ENCODE measurements at regions not wholly inside any gene's neighbourhood (a gene's known extent, or its start where the extent isn't known, plus 50 kb on each side); places are given as distances from the start of the nearest gene placed in this dataset.
"Not testable (repeated sequence)": the region's sequence is repeated elsewhere in the genome, so short reads cannot be mapped to it uniquely, and the experiment has no call there.

- DNase-seq = no peak
These were observed 59.2 kb downstream of the C9orf50 start for GRCh38 chr9:129561594-129562281.

DNA sequence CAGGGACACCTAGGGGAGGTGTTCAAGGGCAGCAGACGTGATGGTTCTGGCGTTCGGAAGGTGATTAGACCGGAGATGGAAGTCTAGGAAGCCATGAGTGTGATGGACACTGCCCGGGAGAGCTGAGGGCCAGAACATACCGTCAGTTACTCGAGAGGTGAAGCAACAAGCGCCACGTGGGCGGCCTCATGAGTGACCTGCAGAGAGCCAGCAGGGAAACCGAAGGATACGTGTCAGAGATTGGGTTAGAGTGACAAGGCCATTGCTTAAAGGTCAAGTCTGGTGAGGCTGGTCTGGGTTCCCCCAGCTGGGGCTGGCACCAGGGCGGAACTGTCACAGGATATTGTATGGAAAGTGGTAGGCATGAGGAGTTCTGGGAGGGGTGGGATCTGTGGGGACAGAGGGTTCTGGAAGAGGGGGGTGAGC, 60.0 kb downstream of the C9orf50 start:
- no peak for DNase-seq

GRCh38 chr9:129559506-129559881, 61.4 kb downstream of the C9orf50 start:
- no peak for DNase-seq

- DNase-seq = no peak
These were observed 62.1 kb downstream of the C9orf50 start for GRCh38 chr9:129558551-129559505.

DNA sequence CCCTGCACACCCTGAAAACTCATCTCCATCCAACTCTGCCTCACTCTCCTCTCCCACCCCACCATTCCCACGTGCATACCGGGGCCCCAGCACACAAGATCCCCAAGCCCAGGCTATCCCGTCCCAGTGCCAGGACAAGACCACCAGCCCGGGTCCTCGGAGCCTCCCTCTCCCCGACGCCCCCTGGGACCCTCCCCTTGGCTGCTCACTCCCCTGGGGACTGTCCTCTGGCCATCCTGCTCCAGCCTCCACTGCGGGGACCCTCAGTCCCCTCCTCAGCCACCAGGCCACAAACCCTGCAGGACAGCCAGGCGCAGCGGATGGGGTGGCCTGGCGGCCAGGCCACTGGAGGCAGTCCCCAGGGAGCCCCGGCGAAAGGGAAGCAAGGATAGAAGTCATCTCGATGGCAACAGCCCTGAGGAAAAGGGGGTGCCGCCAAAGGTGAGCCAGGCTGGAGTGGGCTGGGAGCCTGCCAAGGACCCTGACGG, 62.8 kb downstream of the C9orf50 start:
- DNase-seq = no peak

DNA sequence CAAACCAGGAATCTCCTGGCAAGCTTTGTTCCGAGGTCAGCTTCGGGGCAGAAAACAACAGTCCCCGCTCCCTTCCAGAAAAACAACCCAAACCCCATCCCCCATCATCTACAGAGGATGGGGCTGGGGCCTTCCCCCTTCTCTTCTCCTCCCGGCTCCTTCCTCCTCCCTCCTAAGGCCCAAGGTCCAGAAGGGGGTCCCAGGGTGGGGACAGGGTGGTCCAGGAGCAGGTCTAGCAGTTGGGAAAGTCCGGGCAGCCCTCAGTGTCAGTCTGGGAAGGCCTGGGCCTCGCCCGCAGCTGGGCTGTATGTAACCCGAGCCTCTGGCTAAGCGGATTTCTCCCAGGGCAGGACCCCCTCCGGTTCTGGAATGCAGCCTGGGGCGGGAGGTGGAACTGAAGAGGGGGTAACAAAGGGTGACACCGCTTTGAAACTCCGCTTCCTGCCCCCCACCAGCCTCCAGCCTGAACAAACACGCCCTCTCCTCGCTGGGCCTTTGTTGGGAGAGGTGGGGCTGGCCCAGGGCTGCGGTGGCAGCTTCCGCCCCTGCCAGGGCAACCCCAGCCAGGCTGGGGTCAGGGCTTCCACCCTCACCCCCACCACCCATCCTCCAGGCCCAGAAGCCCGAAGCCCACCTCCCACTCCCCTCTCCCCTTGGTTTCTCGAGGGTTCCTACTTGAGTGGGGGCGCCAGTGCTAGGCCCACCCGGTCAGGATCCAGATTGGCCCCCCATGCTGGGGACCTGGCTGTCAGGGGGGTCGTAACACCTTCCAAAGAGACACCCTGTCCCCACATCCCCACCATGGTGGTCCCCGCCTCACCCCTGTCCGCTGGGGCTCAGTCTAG, 63.5 kb downstream of the C9orf50 start:
- no peak for DNase-seq

GRCh38 chr9:129556491-129557191, 64.3 kb downstream of the C9orf50 start:
- DNase-seq = no peak

- no peak for DNase-seq
These were observed 65.2 kb downstream of the C9orf50 start for GRCh38 chr9:129555512-129556215.

DNA sequence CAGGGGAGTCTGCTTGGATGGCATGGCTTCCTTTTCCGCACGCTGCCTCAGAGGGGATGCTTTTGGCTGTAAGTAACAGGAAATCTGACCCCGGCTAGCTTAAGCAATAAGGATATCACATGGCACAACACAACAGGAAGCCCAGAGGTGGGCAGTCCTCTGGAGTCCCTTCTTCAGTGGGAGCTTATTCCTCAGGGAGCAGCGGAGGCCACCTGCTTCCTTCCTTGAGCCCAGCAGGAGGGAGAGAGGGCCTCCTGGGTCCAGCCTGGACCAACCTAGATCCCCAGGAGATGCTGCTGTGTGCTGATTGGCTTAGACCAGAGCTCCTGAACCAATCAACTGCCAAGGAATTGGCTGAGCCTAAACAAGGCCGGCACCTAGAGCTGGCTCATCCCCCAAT, 66.3 kb downstream of the C9orf50 start:
- DNase-seq = no peak

DNA sequence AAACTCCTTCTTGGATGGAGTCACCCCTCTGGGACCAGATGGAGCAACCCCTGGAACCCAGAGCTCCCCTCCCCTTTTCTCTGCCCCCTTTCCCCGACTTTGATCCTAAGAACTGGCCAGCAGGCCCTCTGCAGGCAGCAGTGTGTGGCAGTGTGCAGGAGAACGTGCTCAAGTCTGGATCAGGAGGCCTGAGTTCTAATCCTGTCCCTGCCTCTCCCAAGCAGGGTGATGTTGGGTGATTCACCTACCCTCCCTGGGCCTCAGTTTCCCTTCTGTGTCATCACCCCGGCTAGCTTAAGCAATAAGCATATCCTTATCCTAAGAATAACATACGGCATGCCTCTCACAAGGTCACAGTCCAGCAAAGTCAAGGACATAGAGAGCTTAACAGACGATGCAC, 67.6 kb downstream of the C9orf50 start:
- no peak for DNase-seq

DNA sequence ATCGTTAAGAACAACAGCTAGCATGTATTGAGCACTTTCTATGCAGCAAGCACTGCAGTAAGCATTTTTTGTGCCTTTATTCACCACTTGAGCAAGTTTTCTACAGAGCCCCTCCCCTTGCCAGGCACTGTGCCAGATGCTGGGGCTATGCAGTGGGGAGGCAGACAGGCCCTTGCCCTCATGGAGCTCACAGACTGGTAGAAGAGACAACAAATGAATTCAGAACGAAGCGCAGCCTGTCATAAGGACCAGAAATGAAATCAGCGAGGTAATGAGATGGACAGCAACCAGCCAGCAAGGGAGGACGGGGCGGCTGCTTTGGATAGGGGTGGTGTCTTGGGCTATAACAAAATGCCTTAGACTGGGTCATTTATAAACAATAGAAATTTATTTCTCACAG, 68.8 kb downstream of the C9orf50 start:
- no peak for DNase-seq

- DNase-seq = no peak
These were observed 69.4 kb downstream of the C9orf50 start for GRCh38 chr9:129551393-129551973.

DNA sequence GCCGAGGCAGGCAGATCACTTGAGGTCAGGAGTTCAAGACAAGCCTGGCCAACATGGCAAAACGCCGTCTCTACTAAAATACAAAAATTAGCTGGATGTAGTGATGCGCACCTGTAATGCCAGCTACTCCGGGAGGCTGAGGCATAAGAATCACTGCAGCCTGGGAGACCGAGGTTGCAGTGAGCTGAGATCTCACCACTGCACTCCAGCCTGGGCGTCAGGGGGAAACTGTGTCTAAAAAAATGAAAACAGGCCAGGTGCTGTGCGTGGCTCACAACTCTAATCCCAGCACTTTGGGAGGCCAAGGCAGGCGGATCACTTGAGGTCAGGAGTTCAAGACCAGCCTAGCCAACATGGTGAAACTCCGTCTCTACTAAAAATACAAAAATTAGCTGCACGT, 69.9 kb downstream of the C9orf50 start:
- not testable (repeated sequence) for DNase-seq

GRCh38 chr9:129550199-129550839, 70.6 kb downstream of the C9orf50 start:
- DNase-seq = no peak

GRCh38 chr9:129549684-129550083, 71.2 kb downstream of the C9orf50 start:
- DNase-seq = no peak

DNA sequence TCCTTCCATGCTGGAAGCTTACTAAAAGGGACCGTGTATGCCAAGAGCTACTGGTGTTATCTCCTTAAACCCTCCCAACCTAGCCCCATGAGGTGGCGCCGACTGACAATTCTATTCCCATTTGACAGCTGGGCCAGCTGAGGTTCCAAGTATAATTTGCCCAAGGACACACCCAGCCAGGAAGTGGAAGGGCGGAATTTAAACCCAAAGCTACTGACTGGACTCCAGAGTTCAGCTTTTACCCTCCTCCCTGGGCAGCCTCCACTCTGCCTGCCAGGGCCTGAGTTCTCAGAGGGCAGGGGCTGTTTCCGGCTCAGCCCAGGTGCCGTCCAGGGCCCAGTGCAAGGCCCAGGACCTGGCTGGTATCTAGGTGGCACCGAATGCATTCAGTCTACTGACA, 71.8 kb downstream of the C9orf50 start:
- DNase-seq = no peak

- DNase-seq = no peak
These were observed 72.2 kb downstream of the C9orf50 start for GRCh38 chr9:129548571-129549135.

- DNase-seq = no peak
These were observed 72.9 kb downstream of the C9orf50 start for GRCh38 chr9:129547869-129548570.

- DNase-seq = no peak
These were observed 73.8 kb downstream of the C9orf50 start for GRCh38 chr9:129547063-129547462.

- not testable (repeated sequence) for DNase-seq
These were observed 75.0 kb downstream of the C9orf50 start for GRCh38 chr9:129545876-129546275.

All from GDM1 (cell line).